Peyer's patch (tissue), 4 donors: ENCODE measurements at regions not wholly inside any gene's neighbourhood (a gene's known extent, or its start where the extent isn't known, plus 50 kb on each side); places are given as distances from the start of the nearest gene placed in this dataset.

Experiments
- DNase-seq, 3 donors: peaks; one replicate each; pipeline ENCODE4 v3.0.0-alpha.2; 2017 to 2019
- H3K27ac ChIP-seq, 4 donors: fragments of 200-600 bp; sonication (generic); one replicate each; pipeline ENCODE4 v1.5.1; 2016 to 2019
- H3K27me3 ChIP-seq, 2 donors: fragments of 200-600 bp; sonication (generic); one replicate each; pipeline ENCODE4 v1.5.1; 2019
- H3K36me3 ChIP-seq, 3 donors: fragments of 200-600 bp; sonication (generic); one replicate each; pipeline ENCODE4 v1.5.1; 2016 to 2019
- H3K4me1 ChIP-seq, 4 donors: fragments of 200-600 bp; sonication (generic); one replicate each; pipeline ENCODE4 v1.5.1; 2016 to 2019
- H3K4me3 ChIP-seq, 4 donors: fragments of 200-600 bp; sonication (generic); 1 replicate in 3 of 4; 2 replicates in 1 of 4; pipeline ENCODE4 v1.5.1; 2016 to 2019; ENCODE audit warnings: mild to moderate bottlenecking in 1 of 4
- H3K9me3 ChIP-seq, 4 donors: fragments of 200-600 bp; sonication (generic); one replicate each; pipeline ENCODE4 v1.5.1; 2016 to 2019; ENCODE audit warnings: mild to moderate bottlenecking in 1 of 4
- POLR2A ChIP-seq, 2 donors: fragments of 450-650 bp; IDR thresholded peaks; one replicate each; pipeline ENCODE4 v1.5.1; 2017; ENCODE audit warnings: antibody characterized with exemption in 2 of 2, mild to moderate bottlenecking in 2 of 2, moderate library complexity in 2 of 2
- TF ChIP-seq, protein P1 (sequence below), 6 experiments: fragments of 450-650 bp in 4 of 6; fragments of 200-600 bp in 2 of 6; sonication (generic) in 1 of 6; IDR thresholded peaks; one replicate each; pipeline ENCODE4 v1.5.1; 2017 to 2019; ENCODE audit warnings: antibody characterized with exemption in 6 of 6, mild to moderate bottlenecking in 3 of 6, moderate library complexity in 1 of 6

GRCh38 chrX:33465137-33465536 is 253.8 kb upstream of the DMD start:
- no peaks in the 10 kb centered on the region for H3K36me3 ChIP-seq
- no peaks in the 10 kb centered on the region for H3K4me1 ChIP-seq
- H3K9me3 ChIP-seq, result no peaks in the 10 kb centered on the region
- TF ChIP-seq, protein P1, sequence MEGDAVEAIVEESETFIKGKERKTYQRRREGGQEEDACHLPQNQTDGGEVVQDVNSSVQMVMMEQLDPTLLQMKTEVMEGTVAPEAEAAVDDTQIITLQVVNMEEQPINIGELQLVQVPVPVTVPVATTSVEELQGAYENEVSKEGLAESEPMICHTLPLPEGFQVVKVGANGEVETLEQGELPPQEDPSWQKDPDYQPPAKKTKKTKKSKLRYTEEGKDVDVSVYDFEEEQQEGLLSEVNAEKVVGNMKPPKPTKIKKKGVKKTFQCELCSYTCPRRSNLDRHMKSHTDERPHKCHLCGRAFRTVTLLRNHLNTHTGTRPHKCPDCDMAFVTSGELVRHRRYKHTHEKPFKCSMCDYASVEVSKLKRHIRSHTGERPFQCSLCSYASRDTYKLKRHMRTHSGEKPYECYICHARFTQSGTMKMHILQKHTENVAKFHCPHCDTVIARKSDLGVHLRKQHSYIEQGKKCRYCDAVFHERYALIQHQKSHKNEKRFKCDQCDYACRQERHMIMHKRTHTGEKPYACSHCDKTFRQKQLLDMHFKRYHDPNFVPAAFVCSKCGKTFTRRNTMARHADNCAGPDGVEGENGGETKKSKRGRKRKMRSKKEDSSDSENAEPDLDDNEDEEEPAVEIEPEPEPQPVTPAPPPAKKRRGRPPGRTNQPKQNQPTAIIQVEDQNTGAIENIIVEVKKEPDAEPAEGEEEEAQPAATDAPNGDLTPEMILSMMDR (IDR thresholded peaks at IDR 0.05), result no peak
- no peak for TF ChIP-seq POLR2A (IDR thresholded peaks at IDR 0.05)
- H3K27ac ChIP-seq, result no peak overlapping the region
- no peak for DNase-seq
- H3K4me3 ChIP-seq, result no peak overlapping the region
- no peaks in the 10 kb centered on the region for H3K27me3 ChIP-seq

DNA sequence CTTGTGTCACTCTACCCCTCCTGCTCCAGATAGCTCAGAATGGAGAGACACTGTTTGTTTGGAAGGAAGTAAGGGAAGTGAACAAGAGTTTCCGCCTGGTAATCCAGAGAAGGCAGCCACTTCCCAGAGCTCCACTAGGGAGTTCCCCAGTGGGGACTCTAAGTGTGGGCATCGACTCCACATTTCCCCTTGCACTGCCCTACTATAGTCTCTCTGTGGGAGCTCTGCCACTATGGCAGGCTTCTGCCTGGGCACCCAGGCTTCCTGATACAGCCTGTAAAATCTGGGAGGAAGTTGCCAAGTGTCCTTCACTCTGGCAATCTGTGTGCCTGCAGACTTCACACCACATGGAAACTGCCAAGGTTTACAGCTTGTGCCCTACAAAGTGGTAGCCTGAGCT is 245.8 kb upstream of the DMD start:
- Histone ChIP-seq H3K36me3 (no peaks in the 10 kb centered on the region), H3K4me3 (no peak overlapping the region), H3K27me3 (no peaks in the 10 kb centered on the region), H3K9me3 (no peaks in the 10 kb centered on the region), H3K27ac (no peak overlapping the region), H3K4me1 (no peaks in the 10 kb centered on the region)
- DNase-seq, result no peak
- no peak for TF ChIP-seq POLR2A (IDR thresholded peaks at IDR 0.05)
- TF ChIP-seq, protein P1 (IDR thresholded peaks at IDR 0.05), result no peak

- TF ChIP-seq, protein P1 (IDR thresholded peaks at IDR 0.05), result no peak
- TF ChIP-seq POLR2A (IDR thresholded peaks at IDR 0.05), result no peak
- Histone ChIP-seq H3K36me3 (no peaks in the 10 kb centered on the region), H3K27me3 (no peaks in the 10 kb centered on the region), H3K27ac (no peak overlapping the region), H3K4me1 (no peaks in the 10 kb centered on the region), H3K9me3 (no peaks in the 10 kb centered on the region), H3K4me3 (no peak overlapping the region)
- DNase-seq, result no peak
Measured at GRCh38 chrX:33447285-33447684, 235.9 kb upstream of the DMD start.

DNA sequence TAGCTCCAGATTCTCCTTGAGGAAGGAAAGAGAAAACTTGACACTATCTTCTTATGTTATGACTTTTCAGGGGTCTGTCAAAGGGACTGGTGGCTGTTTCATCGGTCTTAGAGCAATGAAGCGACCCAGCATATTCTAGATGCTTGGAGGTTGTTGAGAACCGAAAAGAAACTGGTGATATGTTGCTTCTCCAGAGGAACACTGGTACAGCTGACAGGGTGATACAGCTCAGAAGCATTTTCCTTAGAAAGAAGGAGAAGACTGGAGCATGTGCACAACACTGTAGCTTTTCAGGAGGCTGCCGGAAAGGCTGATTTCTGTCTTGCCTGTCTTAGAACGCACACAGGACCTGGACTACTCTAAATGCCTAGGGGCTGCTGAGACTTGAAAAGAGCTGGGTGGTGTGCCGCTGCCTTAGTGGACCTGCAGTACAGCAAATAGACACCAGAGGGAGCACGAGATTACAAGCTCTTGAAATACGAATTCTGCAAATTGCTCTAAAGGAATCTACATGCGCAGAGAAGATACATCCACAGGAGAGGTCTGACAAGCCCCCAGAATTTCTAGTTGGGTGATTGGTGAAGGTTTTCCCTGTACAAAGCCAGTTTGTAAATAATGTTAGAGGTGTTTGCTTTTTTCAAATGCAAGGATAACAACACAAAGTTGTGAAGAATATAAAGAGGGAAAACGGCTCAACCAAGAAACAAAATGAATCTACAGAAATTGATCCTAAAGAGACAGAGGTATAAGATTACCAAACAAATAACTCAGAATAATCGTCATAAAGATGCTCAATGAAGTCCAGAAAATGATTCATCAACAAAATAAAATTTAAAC is 223.1 kb upstream of the DMD start:
- H3K4me1 ChIP-seq, result no peaks in the 10 kb centered on the region
- DNase-seq, result peak in 2 of 3 donors; percentile 21 to 77
- TF ChIP-seq, protein P1 (IDR thresholded peaks at IDR 0.05), result peak; percentile 23 to 60 (median 51)
- TF ChIP-seq POLR2A (IDR thresholded peaks at IDR 0.05), result no peak
- no peaks in the 10 kb centered on the region for H3K9me3 ChIP-seq
- H3K27ac ChIP-seq, result no peak overlapping the region
- no peaks in the 10 kb centered on the region for H3K36me3 ChIP-seq
- H3K27me3 ChIP-seq, result no peaks in the 10 kb centered on the region
- H3K4me3 ChIP-seq, result no peak overlapping the region

DNA sequence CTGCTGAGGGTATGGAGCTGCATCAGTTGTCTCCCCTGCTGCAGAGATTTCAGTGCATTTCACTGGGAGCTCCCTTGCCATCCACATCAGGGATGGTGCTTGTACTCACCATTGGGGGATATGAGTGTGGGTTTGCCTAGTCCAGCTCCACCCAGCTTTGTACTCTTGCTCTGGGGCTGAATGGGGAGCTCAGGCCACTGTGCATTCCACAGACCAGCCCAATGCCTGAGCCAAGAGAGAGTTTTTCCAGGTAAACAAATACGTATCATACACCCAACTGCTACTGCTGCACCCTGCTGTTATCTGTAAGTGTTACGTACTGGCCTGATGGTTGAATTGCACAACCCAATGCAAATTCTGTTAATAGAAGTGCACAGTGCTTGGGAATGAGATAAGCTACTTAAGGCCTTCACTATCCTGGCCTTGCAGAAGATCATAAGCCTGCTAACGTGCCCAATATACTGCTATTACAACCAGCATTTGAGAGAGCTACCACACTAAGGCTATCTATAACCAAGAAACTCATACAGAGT is 205.0 kb upstream of the DMD start:
- Histone ChIP-seq H3K4me1 (no peaks in the 10 kb centered on the region), H3K36me3 (no peaks in the 10 kb centered on the region), H3K27ac (no peak overlapping the region), H3K4me3 (no peak overlapping the region), H3K9me3 (no peaks in the 10 kb centered on the region), H3K27me3 (no peaks in the 10 kb centered on the region)
- peak in 1 of 3 donors; percentile 45 for DNase-seq
- TF ChIP-seq, protein P1 (IDR thresholded peaks at IDR 0.05), result no peak
- TF ChIP-seq POLR2A (IDR thresholded peaks at IDR 0.05), result no peak
